GM19452 (cell line): ENCODE measurements at regions not wholly inside any gene's neighbourhood (a gene's known extent, or its start where the extent isn't known, plus 50 kb on each side); places are given as distances from the start of the nearest gene placed in this dataset.
"Not testable (repeated sequence)": the region's sequence is repeated elsewhere in the genome, so short reads cannot be mapped to it uniquely, and the experiment has no call there.

Source experiments
- ATAC-seq: cut with Tn5 transposase; IDR thresholded peaks from one replicate; pipeline ENCODE4 v1.9.1; 2021; ENCODE audit not compliant: unreplicated experiment

DNA sequence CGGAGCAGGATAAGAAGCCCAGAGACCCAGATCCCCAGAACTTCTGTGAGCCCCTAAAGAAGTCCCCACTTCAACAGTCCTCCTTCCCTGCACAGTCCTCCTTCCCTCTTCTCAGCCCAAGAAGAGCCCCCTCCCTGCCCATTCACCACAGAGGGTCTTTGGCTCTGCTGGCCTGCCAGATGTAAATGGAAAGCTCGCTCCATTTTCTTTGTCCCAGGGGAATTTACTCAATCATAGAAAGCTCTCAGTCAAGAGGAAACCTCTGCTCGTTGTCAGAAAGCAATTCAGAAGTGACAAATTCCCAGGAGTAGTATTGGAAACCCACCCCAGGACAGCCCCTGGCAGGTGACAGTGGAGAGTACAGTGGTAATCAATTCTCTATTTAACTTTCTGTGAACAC is 105.5 kb upstream of the SMAD3 start:
- ATAC-seq: no peak

DNA sequence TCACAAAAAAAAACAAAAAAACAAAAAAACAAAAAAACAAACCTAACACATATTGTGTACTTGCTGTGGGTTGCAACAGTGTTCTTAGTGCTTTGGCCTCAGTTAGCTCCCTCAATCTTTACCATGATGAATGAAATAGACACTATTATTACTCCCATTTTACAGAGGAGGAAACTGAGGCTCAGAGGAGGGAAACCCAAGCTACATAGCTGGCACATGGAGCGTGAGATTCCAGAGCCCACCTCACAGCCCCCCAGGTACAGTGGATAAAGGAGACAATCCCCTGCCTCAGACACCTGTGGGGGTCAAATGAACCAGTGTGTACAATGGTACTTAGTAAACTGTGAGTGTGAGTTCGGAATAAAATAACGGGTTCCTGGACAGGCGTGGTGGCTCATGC is 104.9 kb upstream of the SMAD3 start:
- ATAC-seq: no peak

DNA sequence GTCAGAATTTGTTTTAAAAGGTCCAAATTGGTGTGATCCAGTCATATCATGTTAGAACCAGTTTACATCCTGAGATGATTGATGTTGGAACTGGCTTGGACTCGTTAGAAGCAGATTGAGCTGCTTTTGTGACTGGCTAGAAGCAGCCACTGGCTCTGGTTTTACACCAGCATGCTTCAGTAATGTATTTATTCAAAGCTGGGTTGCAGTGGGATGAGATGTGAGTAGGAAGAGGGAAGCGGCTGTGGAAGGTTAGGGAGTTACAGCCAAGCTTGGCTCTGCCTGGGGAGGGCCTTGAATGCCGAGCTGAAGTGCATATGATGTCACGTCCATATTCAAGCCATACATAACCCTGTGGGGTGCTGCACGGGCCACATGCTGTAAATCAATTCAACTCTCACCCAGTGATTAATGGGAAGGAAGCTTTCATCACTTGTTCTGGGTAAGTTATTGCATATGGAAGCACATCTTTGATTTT is 104.0 kb upstream of the SMAD3 start:
- no peak for ATAC-seq

DNA sequence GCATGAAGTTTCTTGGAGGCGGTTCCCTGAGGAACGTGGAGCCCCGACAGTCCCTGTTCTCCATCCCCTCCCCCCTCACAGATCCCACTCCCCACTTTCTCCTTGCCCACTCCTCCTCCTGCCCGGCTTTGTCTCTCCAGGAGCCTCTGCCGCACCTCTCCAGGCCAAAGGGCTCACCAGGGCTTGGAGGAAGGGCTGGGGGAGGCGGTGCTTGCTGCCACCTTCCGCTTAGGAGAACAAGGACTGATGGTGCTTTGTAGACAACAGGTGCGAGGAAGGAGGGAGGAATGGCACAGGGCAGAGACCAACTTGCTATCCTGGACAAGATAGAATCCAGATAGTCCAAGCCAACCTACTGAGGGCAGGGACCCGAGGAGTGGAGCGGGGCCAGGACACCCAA is 103.5 kb upstream of the SMAD3 start:
- ATAC-seq: no peak

DNA sequence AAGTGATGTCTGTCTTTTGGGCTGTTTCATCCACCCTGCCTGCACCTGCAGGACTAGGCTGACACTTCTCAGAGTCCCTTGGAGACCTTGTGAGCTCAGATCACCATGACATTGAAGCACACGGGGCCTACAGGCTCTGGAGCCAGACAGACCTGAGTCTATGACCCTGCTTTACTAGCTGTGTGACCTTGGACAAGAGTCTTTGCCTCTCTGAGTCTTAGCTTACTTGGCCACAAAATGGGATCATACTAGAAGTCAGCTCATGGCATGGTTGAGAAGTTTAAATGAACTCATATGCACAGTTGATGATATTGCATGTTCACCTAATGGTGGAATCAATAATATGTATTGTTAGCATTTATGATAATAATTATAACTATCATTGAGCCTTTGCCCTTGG is 102.9 kb upstream of the SMAD3 start:
- ATAC-seq: no peak

DNA sequence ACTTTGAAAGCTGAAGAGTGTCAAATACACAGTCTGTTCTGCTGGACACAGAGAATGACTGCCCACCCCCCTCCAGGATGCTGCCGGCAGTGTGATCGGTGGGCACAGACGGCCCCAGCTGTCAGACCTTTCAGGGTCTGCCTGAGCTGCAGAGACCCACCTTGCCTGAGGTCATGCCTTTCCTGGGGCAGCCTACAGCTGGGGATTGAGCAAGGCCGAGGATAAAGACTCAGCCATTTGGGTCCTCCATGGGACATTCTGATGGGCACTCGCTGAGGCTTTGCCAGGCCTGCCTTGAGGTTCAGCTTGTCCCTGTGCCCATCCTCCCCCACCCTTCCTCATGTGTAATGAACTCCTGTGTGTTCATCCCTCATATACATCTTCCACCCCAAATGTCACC is 102.3 kb upstream of the SMAD3 start:
- ATAC-seq: no peak

DNA sequence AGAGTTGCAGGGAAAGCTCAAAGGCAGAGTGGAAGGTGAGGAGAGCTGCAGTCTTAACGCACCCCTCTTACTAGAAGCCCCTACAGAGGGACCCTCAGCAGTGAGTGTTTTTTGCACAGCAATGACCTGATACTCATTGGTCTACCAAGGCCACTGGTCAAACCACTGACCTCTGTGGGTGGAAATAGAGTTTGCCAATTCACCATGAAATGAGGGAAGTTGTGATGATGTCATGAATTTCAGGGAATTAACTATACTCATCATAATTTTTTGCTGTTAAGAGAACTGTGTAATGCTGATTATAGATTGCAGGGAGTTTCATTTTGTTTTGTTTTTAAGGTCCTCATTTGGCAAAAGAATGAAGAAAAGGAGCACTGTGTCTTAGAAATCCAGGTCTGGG is 101.7 kb upstream of the SMAD3 start:
- no peak for ATAC-seq

DNA sequence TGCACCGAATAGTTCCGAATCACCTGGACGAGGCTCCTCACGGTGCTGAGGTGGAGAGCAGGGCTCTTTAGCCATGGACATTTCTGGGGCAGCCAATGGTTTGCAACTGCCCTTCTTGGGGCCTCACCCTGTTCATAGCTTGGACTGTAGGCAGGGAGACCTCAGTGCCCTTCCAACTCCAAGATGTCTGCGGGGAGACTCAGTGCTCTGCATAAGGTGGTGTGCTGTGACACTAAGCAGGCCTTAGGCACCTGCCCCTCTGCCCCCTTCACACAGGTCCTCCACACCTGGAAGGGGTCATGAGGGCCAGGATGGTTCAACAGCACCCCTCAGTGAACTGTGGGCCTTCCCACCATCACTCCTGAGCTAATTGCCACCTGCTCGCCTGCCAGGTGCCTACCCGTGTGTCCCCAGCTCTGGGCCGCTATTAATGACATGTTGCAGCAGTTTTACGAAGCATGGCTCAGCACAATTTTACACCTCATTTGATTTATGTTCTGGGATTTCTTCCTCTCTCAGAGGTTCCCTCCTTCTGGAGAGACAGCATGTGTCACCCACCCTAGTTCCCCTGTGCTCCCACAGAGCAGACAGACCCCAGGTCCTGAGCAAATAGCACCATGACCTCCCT is 101.2 kb upstream of the SMAD3 start:
- no peak for ATAC-seq

DNA sequence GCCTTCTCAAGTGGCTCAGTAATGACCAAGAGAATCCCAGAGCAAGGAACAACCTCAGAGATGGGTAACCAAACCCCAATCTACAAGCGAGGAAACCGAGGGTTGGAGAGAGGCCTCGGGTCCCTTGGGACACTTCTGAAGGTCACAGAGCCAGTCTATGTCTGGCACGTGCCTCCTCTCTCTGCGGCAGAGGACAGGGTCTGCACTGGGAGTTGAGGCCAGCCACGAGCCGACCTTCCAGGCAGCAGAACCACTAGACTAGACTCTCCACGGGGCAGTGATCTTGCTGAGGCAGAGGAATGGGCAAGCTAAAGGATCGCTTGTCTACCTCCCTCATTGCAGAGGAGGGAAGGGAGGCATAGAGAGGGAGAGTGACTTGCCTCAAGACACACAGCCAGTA is 100.6 kb upstream of the SMAD3 start:
- ATAC-seq: no peak

DNA sequence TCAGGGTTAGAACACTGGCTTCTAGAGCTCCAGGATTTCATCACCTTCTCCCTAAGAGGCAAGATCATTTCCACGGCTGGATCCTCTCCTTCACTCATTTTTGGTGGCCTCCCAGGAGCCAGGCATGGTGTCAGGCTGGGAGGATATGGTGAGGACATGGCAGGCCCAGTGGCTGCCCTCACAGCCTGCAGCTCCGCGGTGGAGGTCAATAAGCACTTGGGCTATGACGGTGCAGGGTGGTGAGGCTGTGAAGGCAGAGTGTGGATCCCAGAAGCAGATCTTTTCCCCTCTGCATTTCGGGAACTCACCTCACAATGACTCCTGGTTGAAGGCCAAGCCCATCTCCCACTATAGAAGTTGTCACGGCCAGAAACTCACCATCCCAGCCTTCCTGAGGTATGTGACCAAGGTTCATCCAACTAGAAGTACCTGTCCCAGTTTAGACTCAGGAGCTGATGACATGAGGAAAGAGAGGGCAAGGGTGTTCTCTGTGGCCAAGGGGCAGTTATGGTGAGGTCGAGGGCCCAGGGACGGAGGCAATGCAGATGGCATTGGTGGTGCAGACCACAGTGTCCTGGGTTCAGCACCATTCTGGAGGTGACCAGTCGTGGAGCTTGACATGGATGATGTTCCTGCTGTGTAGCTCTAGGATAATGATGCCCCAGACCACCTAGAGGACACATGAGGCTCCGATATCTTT is 100.1 kb upstream of the SMAD3 start:
- ATAC-seq: no peak

DNA sequence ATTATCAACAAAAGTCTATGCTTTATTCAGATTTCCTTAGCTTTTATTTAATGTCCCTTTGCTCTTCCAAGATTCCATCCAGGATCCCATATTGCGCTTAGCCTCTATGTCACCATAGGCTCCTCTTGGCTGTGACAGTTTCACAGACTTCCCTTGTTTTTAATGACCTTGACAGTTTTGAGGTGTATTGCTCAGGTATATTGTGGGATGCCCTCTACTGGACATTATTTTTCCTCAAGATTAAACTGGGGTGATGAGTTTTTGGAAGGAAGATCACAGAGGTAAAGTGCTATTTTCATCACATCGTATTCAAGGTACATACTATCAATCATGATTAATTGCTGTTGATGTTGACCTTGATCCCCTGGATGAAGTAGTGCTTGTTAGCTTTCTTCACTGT is 99.1 kb upstream of the SMAD3 start:
- ATAC-seq: no peak

DNA sequence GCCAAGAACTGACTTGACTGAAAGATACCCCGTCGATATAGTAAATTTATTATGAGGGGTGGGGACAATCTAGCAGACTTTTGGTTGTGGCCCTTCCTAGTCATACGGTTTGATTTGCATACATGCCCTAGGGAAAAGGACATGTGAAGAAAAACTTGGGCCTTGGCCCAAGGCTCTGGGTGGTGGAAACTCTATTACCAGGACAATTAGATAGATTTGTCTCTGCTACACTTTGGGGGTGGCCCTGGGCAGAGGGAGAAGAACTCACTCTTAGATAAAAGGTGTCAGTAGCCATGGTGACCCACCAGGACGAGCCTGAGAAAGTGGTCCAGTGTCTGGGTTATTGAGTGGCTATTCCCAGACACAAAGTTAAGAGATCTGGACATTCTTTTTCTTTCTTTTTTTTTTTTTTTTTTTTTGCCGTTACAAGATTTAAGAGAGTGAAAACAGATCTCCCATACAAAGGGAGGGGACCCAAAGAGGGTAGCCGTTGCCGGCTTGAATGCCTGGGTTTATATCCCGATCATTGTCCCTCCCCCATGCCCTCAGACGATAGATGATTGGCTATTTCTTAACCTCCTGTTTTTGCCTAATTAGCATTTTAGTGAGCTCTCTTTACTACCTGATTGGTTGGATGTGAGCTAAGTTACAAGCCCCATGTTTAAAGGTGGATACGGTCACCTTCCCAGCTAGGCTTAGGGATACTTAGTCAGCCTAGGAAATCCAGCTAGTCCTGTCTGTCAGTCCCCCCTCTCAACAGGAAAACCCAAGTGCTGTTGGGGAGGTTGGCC is 96.4 kb upstream of the SMAD3 start:
- ATAC-seq: no peak

DNA sequence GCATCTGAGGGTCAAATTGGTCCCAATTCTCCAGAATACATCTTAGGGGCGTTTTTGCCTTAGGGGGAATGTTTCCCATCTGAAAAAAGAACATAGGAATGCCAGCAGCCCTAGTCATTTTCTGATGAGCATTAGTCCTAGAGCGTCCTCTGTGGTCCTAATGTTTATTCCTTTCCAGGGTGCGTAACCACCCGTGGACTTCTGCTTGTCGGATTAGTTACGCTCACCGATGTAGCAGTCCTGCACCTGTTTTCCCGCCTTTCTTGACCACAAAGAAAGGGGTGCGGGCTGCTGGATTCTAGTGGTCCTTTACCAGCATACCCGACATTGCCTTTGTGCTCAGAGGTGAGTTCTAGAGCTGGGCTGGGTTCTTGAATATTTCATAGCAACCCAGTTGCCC is 91.3 kb upstream of the SMAD3 start:
- ATAC-seq: not testable (repeated sequence)

DNA sequence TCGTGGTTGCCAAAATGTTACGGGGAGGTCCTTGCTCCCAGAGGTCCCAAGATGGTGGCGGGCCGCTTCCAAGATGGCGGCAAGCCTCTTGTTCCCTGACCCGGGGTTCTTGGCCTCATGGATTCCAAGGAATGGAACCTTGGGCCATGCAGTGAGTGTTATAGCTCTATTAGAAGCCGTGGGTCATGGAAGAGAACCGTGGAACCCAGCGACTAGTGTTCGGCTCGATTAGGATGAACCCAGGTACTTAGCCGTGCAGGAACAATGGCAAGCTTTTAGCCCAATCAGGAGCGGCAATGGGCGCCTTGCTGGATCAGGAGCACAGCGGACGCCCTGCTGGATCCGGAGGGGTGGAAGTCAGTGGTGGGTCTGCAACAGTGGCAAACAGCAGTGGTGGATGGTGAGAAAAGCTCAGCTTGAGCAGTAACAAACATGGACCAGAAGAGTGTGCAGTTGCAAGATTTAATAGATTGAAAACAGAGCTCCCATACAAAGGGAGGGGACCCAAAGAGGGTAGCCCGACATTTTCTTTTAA is 89.2 kb upstream of the SMAD3 start:
- not testable (repeated sequence) for ATAC-seq

DNA sequence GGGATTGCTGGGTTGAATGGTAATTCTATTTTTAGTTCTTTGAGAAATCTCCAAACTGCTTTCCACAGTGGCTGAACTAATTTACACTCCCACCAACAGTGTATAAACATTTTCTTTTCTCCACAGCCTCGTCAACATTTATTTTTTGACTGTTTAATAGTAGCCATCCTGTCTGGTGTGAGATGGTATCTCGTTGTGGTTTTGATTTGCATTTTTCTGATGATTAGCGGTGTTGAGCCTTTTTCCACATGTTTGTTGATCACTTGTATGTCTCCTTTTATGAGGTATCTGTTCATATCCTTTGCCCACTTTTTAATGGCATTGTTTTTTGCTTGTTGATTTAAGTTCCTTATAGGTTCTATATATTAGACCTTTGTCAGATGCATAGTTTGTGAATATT is 85.1 kb upstream of the SMAD3 start:
- ATAC-seq: not testable (repeated sequence)

DNA sequence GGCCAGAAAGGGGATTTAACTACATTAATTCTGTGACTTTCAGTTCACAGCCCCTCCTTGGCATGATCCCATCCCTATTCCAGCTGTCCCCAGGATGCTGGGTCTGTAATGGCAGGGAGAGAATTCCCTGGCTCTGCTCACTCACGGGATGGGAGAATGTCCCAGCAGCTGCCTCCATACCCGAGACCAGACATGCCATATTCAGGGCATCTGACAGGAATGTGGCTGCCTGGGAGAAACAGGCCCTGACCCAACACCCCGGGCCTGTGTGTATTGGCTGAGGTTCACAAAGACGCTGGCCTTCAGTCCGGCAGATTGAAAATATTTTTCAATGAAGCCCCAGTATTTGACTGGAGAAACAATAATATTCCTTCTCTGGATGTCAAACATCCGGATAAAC is 83.6 kb upstream of the SMAD3 start:
- ATAC-seq: no peak

DNA sequence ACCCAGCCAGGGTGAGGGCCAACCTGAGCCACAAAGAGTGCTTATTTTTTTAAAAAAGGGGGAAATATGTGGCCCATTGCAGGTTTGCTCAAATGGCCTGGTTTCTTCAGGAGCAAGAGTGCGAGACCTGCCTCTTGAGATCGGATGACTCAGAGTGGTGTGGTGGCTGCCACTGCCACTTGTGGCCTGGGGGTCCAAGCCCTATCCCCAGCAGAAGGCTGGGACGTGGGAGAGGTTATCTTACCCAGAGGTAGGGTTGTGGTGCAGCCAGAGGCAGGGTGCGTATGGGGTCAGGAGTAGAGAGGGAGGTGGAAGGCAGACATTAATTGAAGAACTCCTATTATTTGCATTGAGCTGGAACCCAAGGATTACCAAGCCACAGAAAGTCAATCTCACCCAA is 83.2 kb upstream of the SMAD3 start:
- ATAC-seq: no peak

DNA sequence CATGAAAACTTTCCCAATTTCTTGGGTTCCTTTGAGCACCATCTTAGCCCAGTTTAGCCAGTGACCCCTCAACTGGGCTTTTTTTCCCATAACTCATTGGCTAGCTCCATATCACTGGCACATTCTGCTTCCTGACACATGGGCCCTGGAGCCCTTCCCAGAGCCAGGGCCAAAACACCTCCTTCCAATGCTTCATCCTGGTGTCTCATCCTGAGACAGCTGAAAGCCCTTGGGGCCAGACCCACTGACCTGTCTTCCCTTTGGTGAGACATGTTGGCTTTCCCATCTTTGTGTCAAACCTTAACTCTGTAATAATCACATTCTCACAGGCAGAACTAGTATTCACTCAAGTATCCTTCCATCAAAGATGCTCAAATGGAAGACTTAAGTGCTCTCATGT is 82.6 kb upstream of the SMAD3 start:
- no peak for ATAC-seq

DNA sequence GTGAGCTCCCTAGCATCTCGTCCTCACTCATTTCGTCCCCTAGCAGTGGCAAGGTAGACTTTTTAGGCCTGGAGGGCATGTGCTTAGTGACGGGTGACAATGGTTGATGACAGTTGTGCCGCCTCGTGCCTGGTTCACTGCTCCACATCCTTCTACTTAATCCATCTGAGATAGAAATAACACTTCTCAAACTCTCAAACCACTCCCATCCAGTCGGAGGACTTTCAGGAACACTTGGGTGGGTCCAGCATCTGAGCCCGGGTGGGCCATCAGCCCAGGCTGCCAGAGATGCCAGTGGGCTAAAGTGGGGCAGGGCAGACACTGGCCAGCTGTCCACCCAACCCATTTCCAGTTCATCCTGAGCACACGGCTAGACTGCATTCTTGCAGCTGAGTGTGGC is 79.7 kb upstream of the SMAD3 start:
- no peak for ATAC-seq

DNA sequence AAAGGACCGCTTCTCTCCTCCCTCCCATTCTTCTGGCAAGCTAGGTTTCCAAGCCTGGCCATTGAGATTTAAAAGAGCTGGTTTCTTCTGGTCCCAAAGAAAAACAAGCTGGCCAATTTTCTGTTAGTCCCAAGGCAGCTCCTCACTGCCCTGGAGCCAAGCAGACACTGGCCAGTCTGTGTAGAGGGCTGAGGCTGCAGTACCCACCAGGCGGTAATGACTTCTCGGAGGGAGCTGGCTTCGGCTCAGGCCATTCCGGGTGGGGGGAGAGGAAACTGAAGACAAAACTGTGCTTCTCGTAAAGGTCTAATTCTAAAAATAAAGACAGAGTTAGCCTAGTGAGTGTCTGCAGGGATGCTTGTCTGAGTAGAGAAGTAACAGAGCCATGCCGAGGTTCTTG is 78.5 kb upstream of the SMAD3 start:
- ATAC-seq: no peak

DNA sequence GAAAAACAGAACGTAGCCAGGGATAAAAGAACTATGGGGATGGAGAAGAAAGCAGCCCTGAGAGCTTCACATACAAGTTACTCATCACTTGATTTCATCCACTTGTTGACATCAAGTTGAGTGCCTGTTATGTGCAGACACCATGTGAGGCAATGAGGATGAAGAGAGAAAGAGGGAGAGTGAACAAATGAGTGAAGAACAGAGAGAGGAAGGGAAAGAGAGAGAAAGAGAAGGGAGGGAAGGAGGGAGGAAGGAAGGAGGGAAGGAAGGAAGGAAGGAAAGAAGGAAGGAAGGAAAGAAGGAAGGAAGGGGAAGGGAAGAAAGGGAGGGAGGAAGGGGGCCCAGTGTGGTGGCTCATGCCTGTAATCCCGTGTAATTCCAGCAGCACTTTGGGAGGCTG is 72.3 kb upstream of the SMAD3 start:
- no peak for ATAC-seq
